Activated T-cell treated with anti-CD3 and anti-CD28 coated beads, Interleukin-2, amount 50 U/mL, for 48 hours (primary cell): ENCODE measurements at regions not wholly inside any gene's neighbourhood (a gene's known extent, or its start where the extent isn't known, plus 50 kb on each side); places are given as distances from the start of the nearest gene placed in this dataset.
"Not testable (repeated sequence)": the region's sequence is repeated elsewhere in the genome, so short reads cannot be mapped to it uniquely, and the experiment has no call there.

ENCODE experiments used
- DNase-seq, 2 experiments: peaks; one replicate each; pipeline ENCODE4 v3.0.0-alpha.2; 2020

GRCh38 chr14:104306450-104307040 is 168.2 kb downstream of the KIF26A start:
- DNase-seq, result no peak

GRCh38 chr14:104307246-104307626 is 168.8 kb downstream of the KIF26A start:
- no peak for DNase-seq

- DNase-seq, result no peak
Observed at GRCh38 chr14:104307627-104308401, 169.4 kb downstream of the KIF26A start.

- not testable (repeated sequence) for DNase-seq
Observed at GRCh38 chr14:104308534-104308933, 170.1 kb downstream of the KIF26A start.

- no peak for DNase-seq
Observed at GRCh38 chr14:104309657-104310369, 171.4 kb downstream of the KIF26A start.

- DNase-seq, result no peak
Observed at GRCh38 chr14:104311358-104311757, 173.0 kb downstream of the KIF26A start.

- no peak for DNase-seq
Observed at GRCh38 chr14:104313674-104314073, 175.3 kb downstream of the KIF26A start.

GRCh38 chr14:104314251-104314941 is 176.0 kb downstream of the KIF26A start:
- no peak for DNase-seq

GRCh38 chr14:104315169-104315568 is 176.8 kb downstream of the KIF26A start:
- no peak for DNase-seq

GRCh38 chr14:104315625-104316024 is 177.2 kb downstream of the KIF26A start:
- DNase-seq, result no peak

- no peak for DNase-seq
Observed at GRCh38 chr14:104316121-104316722, 177.8 kb downstream of the KIF26A start.

GRCh38 chr14:104316723-104317491 is 178.5 kb downstream of the KIF26A start:
- DNase-seq, result no peak

- no peak for DNase-seq
Observed at GRCh38 chr14:104317492-104317805, 179.1 kb downstream of the KIF26A start.

GRCh38 chr14:104317975-104318557 is 179.7 kb downstream of the KIF26A start:
- DNase-seq, result no peak

GRCh38 chr14:104318558-104319490 is 180.4 kb downstream of the KIF26A start:
- DNase-seq, result no peak

- no peak for DNase-seq
Observed at GRCh38 chr14:104319491-104320241, 181.3 kb downstream of the KIF26A start.

- no peak for DNase-seq
Observed at GRCh38 chr14:104320611-104321086, 182.3 kb downstream of the KIF26A start.

- no peak for DNase-seq
Observed at GRCh38 chr14:104321088-104321801, 182.9 kb downstream of the KIF26A start.

GRCh38 chr14:104321802-104322130 is 183.4 kb downstream of the KIF26A start:
- DNase-seq, result no peak
